ENCODE measurements at regions not wholly inside any gene's neighbourhood (a gene's known extent, or its start where the extent isn't known, plus 50 kb on each side); places are given as distances from the start of the nearest gene placed in this dataset.

DNA sequence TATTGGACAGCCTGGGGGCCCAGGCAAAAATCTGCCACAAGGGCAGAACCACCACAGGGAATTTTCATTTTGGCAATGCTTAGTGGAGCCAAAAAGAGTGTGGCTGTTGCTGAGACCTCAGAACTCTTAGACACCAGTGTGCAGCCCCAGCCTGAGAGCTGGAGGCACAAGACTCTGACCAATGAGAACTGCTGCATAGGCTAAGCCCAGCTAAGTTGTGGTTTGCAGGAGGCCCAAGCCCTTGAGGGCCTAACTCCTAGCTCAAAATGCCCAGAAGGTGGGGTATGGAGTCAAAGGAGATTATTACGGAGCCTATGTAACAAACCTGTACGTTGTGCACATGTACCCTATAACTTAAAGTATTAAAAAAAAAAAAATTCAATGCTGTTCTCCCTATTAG lies 296.7 kb downstream of the TRAM1L1 start:
- TF ChIP-seq ZFP41 (CRISPR knock-in tag; IDR thresholded peaks at IDR 0.05; ENCODE audit: borderline replicate concordance) (no peak), MED1 (CRISPR knock-in tag; IDR thresholded peaks at IDR 0.05) (no peak), TCF12 (IDR thresholded peaks at IDR 0.05) (no peak), TCF12 (CRISPR knock-in tag; IDR thresholded peaks at IDR 0.05) (no peak), POLR2AphosphoS2 (IDR thresholded peaks at IDR 0.05; ENCODE audit: low read depth, low read length) (no peak), ZNF589 (CRISPR knock-in tag; conservative IDR thresholded peaks at IDR 0.05) (no peak)
- TF ChIP-seq, protein P1, sequence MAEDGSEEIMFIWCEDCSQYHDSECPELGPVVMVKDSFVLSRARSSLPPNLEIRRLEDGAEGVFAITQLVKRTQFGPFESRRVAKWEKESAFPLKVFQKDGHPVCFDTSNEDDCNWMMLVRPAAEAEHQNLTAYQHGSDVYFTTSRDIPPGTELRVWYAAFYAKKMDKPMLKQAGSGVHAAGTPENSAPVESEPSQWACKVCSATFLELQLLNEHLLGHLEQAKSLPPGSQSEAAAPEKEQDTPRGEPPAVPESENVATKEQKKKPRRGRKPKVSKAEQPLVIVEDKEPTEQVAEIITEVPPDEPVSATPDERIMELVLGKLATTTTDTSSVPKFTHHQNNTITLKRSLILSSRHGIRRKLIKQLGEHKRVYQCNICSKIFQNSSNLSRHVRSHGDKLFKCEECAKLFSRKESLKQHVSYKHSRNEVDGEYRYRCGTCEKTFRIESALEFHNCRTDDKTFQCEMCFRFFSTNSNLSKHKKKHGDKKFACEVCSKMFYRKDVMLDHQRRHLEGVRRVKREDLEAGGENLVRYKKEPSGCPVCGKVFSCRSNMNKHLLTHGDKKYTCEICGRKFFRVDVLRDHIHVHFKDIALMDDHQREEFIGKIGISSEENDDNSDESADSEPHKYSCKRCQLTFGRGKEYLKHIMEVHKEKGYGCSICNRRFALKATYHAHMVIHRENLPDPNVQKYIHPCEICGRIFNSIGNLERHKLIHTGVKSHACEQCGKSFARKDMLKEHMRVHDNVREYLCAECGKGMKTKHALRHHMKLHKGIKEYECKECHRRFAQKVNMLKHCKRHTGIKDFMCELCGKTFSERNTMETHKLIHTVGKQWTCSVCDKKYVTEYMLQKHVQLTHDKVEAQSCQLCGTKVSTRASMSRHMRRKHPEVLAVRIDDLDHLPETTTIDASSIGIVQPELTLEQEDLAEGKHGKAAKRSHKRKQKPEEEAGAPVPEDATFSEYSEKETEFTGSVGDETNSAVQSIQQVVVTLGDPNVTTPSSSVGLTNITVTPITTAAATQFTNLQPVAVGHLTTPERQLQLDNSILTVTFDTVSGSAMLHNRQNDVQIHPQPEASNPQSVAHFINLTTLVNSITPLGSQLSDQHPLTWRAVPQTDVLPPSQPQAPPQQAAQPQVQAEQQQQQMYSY (CRISPR knock-in tag; IDR thresholded peaks at IDR 0.05): no peak
- TF ChIP-seq, protein P2, sequence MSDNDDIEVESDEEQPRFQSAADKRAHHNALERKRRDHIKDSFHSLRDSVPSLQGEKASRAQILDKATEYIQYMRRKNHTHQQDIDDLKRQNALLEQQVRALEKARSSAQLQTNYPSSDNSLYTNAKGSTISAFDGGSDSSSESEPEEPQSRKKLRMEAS (IDR thresholded peaks at IDR 0.05): no peak
- TF ChIP-seq, protein P3, sequence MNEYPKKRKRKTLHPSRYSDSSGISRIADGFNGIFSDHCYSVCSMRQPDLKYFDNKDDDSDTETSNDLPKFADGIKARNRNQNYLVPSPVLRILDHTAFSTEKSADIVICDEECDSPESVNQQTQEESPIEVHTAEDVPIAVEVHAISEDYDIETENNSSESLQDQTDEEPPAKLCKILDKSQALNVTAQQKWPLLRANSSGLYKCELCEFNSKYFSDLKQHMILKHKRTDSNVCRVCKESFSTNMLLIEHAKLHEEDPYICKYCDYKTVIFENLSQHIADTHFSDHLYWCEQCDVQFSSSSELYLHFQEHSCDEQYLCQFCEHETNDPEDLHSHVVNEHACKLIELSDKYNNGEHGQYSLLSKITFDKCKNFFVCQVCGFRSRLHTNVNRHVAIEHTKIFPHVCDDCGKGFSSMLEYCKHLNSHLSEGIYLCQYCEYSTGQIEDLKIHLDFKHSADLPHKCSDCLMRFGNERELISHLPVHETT (CRISPR knock-in tag; conservative IDR thresholded peaks at IDR 0.05): no peak
- TF ChIP-seq, protein P4, sequence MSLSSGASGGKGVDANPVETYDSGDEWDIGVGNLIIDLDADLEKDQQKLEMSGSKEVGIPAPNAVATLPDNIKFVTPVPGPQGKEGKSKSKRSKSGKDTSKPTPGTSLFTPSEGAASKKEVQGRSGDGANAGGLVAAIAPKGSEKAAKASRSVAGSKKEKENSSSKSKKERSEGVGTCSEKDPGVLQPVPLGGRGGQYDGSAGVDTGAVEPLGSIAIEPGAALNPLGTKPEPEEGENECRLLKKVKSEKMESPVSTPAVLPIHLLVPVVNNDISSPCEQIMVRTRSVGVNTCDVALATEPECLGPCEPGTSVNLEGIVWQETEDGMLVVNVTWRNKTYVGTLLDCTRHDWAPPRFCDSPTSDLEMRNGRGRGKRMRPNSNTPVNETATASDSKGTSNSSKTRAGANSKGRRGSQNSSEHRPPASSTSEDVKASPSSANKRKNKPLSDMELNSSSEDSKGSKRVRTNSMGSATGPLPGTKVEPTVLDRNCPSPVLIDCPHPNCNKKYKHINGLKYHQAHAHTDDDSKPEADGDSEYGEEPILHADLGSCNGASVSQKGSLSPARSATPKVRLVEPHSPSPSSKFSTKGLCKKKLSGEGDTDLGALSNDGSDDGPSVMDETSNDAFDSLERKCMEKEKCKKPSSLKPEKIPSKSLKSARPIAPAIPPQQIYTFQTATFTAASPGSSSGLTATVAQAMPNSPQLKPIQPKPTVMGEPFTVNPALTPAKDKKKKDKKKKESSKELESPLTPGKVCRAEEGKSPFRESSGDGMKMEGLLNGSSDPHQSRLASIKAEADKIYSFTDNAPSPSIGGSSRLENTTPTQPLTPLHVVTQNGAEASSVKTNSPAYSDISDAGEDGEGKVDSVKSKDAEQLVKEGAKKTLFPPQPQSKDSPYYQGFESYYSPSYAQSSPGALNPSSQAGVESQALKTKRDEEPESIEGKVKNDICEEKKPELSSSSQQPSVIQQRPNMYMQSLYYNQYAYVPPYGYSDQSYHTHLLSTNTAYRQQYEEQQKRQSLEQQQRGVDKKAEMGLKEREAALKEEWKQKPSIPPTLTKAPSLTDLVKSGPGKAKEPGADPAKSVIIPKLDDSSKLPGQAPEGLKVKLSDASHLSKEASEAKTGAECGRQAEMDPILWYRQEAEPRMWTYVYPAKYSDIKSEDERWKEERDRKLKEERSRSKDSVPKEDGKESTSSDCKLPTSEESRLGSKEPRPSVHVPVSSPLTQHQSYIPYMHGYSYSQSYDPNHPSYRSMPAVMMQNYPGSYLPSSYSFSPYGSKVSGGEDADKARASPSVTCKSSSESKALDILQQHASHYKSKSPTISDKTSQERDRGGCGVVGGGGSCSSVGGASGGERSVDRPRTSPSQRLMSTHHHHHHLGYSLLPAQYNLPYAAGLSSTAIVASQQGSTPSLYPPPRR (CRISPR knock-in tag; IDR thresholded peaks at IDR 0.05; ENCODE audit: borderline replicate concordance): no peak

Measured in HepG2 (cell line).